LNCaP clone FGC (cell line): ENCODE measurements at regions not wholly inside any gene's neighbourhood (a gene's known extent, or its start where the extent isn't known, plus 50 kb on each side); places are given as distances from the start of the nearest gene placed in this dataset.

ENCODE experiments used
- DNase-seq: peaks from one replicate; pipeline ENCODE4 v3.0.0-alpha.2; 2011; ENCODE audit warnings: low read depth
- H3K4me3 ChIP-seq: 2 replicates; pipeline ENCODE4 v1.5.1; 2011; ENCODE audit warnings: mild to moderate bottlenecking, low read depth, low read length, control low read depth
- CTCF ChIP-seq: IDR thresholded peaks from 2 replicates; pipeline ENCODE4 v1.5.1; 2012; ENCODE audit warnings: mild to moderate bottlenecking; ENCODE audit not compliant: control insufficient read depth, insufficient read depth; ENCODE audit errors: extremely low read depth

GRCh38 chr11:30705913-30706675, 119.9 kb upstream of the MPPED2 start:
- no peak for DNase-seq
- no peak for TF ChIP-seq CTCF

GRCh38 chr11:30698425-30698824, 112.3 kb upstream of the MPPED2 start:
- DNase-seq, result no peak
- TF ChIP-seq CTCF, result no peak
- no peak overlapping the region for H3K4me3 ChIP-seq

More at GRCh38 chr11:30705913-30706675, 119.9 kb upstream of the MPPED2 start:
- H3K4me3 ChIP-seq, result no peak overlapping the region

- no peak overlapping the region for H3K4me3 ChIP-seq
- DNase-seq, result no peak
- TF ChIP-seq CTCF, result no peak
These were observed 110.9 kb upstream of the MPPED2 start for GRCh38 chr11:30697032-30697431.

GRCh38 chr11:30684772-30685171, 98.6 kb upstream of the MPPED2 start:
- DNase-seq, result no peak
- no peak for TF ChIP-seq CTCF

GRCh38 chr11:30683176-30683575, 97.0 kb upstream of the MPPED2 start:
- no peak for TF ChIP-seq CTCF
- DNase-seq, result no peak
- H3K4me3 ChIP-seq, result no peak overlapping the region

More at GRCh38 chr11:30684772-30685171, 98.6 kb upstream of the MPPED2 start:
- H3K4me3 ChIP-seq, result no peak overlapping the region

GRCh38 chr11:30666817-30667216, 80.7 kb upstream of the MPPED2 start:
- H3K4me3 ChIP-seq, result no peak overlapping the region
- no peak for TF ChIP-seq CTCF
- DNase-seq, result no peak

- DNase-seq, result no peak
- no peak for TF ChIP-seq CTCF
- H3K4me3 ChIP-seq, result no peak overlapping the region
These were observed 78.9 kb upstream of the MPPED2 start for GRCh38 chr11:30665067-30665466.
